ENCODE measurements at regions not wholly inside any gene's neighbourhood (a gene's known extent, or its start where the extent isn't known, plus 50 kb on each side); places are given as distances from the start of the nearest gene placed in this dataset.

DNA sequence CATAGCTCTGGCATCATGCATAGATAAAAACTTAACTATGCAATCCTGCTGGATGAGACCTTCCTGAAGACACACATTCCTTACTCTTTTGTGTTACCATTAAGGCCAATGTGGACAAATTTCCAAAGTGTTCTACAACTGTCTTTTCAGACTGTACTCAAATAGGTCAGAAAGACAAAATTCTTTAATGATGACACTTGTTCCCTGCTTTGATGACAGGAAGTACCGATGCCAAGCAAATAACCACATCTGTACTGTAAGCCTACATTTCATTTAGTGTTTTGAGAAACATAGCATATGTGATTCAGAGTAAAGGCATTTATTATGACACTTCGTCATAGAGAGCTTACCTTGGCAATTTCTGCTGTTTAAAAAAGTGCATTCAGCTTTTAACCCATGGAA lies 55.0 kb downstream of the PMAIP1 start:
- Mint-ChIP-seq H3K36me3 (ENCODE audit: insufficient read depth, unreplicated experiment) (no peaks in the 10 kb centered on the region), H3K4me3 (ENCODE audit: unreplicated experiment) (no peak overlapping the region), H3K27ac (ENCODE audit: unreplicated experiment) (no peak overlapping the region), H3K27me3 (ENCODE audit: insufficient read depth, unreplicated experiment) (no peaks in the 10 kb centered on the region), H3K4me1 (ENCODE audit: low read depth, unreplicated experiment) (no peaks in the 10 kb centered on the region), H3K9me3 (ENCODE audit: unreplicated experiment) (no peaks in the 10 kb centered on the region)
- DNase-seq, result no peak
- TF ChIP-seq, protein P1, sequence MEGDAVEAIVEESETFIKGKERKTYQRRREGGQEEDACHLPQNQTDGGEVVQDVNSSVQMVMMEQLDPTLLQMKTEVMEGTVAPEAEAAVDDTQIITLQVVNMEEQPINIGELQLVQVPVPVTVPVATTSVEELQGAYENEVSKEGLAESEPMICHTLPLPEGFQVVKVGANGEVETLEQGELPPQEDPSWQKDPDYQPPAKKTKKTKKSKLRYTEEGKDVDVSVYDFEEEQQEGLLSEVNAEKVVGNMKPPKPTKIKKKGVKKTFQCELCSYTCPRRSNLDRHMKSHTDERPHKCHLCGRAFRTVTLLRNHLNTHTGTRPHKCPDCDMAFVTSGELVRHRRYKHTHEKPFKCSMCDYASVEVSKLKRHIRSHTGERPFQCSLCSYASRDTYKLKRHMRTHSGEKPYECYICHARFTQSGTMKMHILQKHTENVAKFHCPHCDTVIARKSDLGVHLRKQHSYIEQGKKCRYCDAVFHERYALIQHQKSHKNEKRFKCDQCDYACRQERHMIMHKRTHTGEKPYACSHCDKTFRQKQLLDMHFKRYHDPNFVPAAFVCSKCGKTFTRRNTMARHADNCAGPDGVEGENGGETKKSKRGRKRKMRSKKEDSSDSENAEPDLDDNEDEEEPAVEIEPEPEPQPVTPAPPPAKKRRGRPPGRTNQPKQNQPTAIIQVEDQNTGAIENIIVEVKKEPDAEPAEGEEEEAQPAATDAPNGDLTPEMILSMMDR (IDR thresholded peaks at IDR 0.05; ENCODE audit: insufficient read depth in 1 of 2, low read depth in 1 of 2, low read length in 1 of 2, severe bottlenecking in 1 of 2, unreplicated experiment in 1 of 2), result no peak
- intact Hi-C loops (cut with micrococcal nuclease; ENCODE audit: unreplicated experiment), result no loop called here
- Histone ChIP-seq H3K27me3 (replicated peaks; ENCODE audit: control insufficient read depth, insufficient read depth, low read length) (no peaks in the 10 kb centered on the region), H3K4me1 (no peaks in the 10 kb centered on the region), H3K36me3 (ENCODE audit: control insufficient read depth, insufficient read depth, low read length) (no peaks in the 10 kb centered on the region), H3K9me3 (no peaks in the 10 kb centered on the region), H3K4me3 (ENCODE audit: low read depth, low read length) (no peak overlapping the region)
- CTCF ChIA-PET, result no interaction called here
- POLR2A ChIA-PET, result no interaction called here
- BruUV-seq (replicated peaks), result no TSS peak

DNA sequence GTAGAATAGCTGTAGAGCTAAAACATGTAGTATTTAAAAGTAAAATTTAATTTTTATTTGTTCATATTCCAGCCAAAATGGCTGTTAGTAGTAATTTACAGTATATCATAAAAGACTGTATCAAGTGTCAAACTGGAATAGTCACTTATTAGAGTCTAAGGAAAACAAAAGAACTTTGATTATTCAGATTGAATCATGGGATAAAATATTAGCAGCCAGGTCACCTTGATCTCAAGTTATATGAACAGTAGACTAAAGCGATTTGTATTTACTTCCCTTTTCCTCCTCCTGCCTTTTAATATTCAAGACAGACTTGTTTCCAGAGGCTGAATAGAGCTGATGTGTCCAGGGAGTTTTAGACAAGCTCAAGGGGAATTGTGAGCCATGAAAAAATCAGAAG lies 54.4 kb downstream of the PMAIP1 start:
- H3K27me3 ChIP-seq (replicated peaks; ENCODE audit: control insufficient read depth, insufficient read depth, low read length), result no peaks in the 10 kb centered on the region
- H3K9me3 ChIP-seq, result no peaks in the 10 kb centered on the region
- Mint-ChIP-seq H3K27me3 (ENCODE audit: insufficient read depth, unreplicated experiment) (no peaks in the 10 kb centered on the region), H3K27ac (ENCODE audit: unreplicated experiment) (no peak overlapping the region), H3K4me3 (ENCODE audit: unreplicated experiment) (no peak overlapping the region), H3K9me3 (ENCODE audit: unreplicated experiment) (no peaks in the 10 kb centered on the region), H3K4me1 (ENCODE audit: low read depth, unreplicated experiment) (no peaks in the 10 kb centered on the region), H3K36me3 (ENCODE audit: insufficient read depth, unreplicated experiment) (no peaks in the 10 kb centered on the region)
- no peak for DNase-seq
- CTCF ChIA-PET, result no interaction called here
- no peaks in the 10 kb centered on the region for H3K36me3 ChIP-seq (ENCODE audit: control insufficient read depth, insufficient read depth, low read length)
- intact Hi-C loops (cut with micrococcal nuclease; ENCODE audit: unreplicated experiment), result no loop called here
- H3K4me3 ChIP-seq (ENCODE audit: low read depth, low read length), result no peak overlapping the region
- POLR2A ChIA-PET, result no interaction called here
- TF ChIP-seq, protein P1 (IDR thresholded peaks at IDR 0.05; ENCODE audit: insufficient read depth in 1 of 2, low read depth in 1 of 2, low read length in 1 of 2, severe bottlenecking in 1 of 2, unreplicated experiment in 1 of 2), result no peak
- no peaks in the 10 kb centered on the region for H3K4me1 ChIP-seq
- no TSS peak for BruUV-seq (replicated peaks)

Measured in Caco-2 (cell line).